GM18502 (cell line): ENCODE measurements at regions not wholly inside any gene's neighbourhood (a gene's known extent, or its start where the extent isn't known, plus 50 kb on each side); places are given as distances from the start of the nearest gene placed in this dataset.
"Not testable (repeated sequence)": the region's sequence is repeated elsewhere in the genome, so short reads cannot be mapped to it uniquely, and the experiment has no call there.

Experiments used
- ATAC-seq: cut with Tn5 transposase; IDR thresholded peaks from one replicate; pipeline ENCODE4 v1.9.1; 2021; ENCODE audit warnings: mild to moderate bottlenecking; ENCODE audit not compliant: unreplicated experiment, poor library complexity

DNA sequence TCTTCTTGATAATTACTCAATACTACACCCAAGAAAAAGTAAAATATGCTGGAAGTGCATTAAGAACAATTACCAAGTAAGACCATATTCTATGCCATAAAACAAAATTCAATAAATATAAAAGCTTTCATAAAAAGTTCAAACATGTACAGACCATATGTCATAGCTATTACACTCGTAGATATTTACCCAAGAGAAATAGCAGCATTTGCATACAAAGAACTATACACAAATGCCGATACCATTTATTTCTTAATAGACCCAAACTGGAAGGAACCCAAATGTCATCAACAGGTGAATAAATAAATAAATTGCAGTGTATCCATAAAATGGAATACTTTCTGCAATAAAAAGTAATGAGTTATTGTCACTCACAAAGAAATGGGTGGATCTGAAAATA, 78.3 kb upstream of the SLC16A7 start:
- no peak for ATAC-seq

DNA sequence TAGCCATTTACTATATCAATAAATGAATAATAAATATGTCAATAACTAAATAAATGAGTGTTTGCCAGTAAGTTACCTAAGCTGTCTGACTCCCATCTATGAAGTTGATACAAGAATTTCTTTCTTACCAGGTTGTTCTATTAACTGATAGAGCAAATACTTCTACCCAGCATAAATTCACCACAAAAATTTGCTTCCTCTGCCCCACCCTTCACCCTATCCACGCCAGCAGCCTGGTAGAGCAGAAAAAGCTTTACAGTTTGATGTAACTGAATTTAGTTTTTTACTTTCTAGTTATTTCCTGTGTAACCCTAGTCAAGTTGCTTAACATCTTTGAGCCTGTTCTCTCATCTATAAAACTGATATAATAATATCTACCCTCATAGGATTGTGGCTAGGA, 94.9 kb upstream of the SLC16A7 start:
- ATAC-seq: no peak

DNA sequence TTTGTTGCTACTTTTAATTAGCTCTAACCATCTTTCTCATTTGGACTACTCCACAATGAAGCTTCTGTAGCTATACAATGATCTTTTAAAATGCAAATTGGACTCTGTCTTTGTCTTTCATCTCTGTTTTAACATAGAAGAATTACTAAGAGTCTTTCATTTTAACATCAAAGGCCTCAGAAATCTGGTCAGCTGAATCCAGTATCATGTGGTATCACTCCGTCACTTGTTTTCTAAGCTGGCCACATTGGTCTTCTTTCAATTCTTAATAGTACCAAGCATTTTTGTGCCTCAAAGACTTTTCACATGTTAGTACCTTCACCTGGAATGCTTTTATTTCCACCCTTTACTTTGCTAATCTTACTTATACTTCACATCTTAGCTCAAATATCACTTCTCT, 95.5 kb upstream of the SLC16A7 start:
- ATAC-seq: no peak

DNA sequence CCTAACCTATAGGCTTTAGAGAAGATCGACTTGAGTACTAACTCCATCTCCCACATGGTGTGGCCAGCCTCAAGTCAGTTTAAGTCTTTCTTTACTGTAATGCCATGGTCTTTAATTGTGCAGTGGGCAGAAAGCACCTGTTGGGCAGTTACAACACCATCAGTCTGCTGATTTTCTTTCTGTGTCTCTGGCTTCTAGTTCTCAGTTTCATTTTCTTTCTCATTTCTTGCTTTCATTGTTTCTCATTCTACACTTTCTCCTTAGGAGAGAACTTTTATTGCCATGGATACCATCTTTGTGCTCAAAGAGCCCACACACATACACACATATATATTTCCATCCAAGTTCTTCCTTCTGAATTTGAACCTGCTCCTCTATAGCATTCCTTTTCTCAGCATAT, 96.1 kb upstream of the SLC16A7 start:
- peak; percentile 91 for ATAC-seq

DNA sequence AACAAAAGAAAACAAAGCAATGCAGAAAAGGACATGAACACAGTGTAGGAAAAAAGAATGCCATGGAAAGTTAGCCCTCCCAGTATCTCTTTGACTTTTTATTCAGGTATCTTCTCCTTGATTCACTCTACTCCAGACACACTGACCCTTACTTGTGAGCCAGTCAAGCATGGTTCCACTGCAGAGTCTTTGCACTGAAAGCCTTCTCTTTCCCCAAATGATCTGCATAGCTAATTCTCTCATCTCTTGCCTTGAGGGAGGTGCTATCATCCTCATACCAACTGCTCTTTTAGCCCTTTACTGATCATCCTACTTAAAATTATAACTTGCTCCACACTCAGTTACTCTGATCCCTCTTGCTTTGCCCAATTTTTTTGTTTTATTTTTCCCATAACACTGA, 101.2 kb upstream of the SLC16A7 start:
- ATAC-seq: peak; percentile 66

DNA sequence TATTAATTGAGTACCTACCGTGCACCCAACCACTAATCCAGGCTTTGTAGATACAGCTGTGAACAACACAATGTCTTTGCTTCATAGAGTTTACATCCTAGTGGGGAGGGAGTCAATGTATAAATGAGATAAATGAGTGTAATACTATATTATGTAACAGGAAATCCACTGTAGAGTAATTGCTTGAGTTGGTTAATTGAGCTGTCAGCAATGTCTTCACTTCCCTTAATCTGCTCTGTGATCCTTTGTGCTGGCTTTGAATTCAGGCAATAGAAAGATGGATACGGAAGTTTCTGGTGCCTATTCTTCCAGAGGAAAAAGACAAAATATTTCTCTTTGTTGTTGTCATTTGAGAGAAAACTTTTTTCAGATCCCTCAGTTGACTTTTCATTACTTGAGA, 104.0 kb upstream of the SLC16A7 start:
- ATAC-seq: no peak

DNA sequence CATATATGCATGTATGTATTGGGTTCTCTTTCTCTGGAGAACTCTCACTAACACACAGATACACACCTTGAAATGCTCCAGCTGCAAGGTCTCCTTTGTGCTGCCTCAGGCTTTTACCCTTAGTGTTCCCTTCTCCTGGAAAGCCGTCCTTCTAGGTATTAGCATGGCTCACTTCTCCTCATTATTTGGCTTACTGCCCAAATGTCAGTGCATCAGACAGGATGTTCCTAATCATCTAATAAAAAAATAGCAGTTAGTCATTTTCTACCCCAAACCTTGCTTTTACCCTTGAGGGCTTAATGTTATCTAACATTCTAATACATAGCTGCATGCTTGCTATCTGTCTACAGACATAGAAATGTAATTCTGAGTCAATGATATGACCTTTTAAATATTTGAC, 109.0 kb upstream of the SLC16A7 start:
- ATAC-seq: no peak

GRCh38 chr12:59484575-59484974, 111.3 kb upstream of the SLC16A7 start:
- peak; percentile 96 for ATAC-seq

DNA sequence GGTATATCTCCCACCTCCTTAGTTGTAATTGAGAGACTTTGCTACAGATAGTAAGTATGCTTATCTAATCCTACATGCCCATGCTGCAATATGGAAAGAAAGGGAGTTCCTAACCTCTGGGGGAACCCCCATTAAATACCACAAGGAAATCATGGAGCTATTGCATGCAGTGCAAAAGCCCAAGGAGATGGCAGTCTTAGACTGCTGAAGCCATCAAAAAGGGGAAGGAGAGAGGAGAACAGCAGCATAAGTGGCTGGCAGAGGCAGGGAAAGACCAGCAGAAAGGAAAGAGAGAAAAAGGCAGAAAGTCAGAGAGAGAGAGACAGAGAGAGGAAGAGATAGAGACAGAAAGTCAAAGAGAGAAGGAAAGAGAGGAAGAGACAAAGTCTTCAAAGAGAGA, 121.6 kb upstream of the SLC16A7 start:
- ATAC-seq: not testable (repeated sequence)

DNA sequence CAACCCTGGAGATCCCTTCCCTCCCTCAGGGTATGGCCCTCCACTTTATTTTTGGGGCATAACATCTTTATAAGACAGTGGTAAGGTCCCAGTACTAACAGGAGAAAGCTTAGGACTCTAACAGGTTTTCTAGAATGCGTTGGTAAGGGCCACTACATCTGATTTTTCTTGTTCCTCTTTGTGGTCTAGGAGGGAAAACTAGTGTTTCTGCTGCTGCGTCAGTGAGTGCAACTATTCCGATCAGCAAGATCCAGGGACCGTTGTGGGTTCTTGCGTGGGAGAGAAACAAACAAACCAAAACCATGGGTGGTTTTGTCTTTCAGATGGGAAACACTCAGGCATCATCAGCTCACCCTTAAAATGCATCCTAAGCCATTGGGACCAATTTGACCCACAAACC, 123.6 kb upstream of the SLC16A7 start:
- ATAC-seq: peak; percentile 83

- no peak for ATAC-seq
Measured at GRCh38 chr12:59459966-59460660, 135.7 kb upstream of the SLC16A7 start.

DNA sequence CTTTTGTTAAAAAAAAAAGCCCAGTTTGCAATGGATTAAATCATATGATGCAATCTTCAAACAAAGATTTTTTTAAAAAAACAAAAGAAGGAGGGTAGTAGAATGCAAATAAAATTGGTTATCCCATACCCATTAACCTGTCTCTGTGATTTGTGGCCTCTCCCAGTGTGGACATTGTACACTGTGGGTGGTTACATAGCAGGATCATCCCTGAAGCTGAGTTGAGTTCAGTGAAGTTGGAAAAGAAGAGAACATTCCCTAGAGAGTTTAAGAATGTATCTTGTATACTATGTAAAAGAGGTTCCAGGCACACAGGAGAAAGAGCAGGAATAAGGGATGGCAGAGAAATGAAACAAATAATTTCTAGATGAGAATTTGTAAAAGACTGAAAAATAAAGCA, 142.4 kb upstream of the SLC16A7 start:
- no peak for ATAC-seq

DNA sequence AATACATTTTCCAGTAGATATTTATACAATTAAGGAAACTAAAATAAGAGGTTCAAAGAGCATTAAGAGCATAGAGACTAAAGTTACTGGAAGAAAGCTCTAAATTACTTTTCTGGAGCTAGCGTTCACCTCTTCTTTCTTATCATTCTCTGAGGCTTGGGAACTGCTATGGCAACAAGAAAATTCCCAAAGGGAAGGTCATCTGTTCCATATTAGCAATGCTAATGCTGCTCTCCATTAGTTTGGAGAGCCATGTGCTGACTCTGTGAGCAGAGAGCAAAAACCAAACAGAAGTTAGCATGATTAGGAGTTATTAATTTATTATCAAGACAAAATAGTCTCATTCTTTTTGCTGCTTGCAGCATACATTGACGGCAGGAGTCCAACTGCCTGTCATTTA, 143.1 kb upstream of the SLC16A7 start:
- no peak for ATAC-seq

DNA sequence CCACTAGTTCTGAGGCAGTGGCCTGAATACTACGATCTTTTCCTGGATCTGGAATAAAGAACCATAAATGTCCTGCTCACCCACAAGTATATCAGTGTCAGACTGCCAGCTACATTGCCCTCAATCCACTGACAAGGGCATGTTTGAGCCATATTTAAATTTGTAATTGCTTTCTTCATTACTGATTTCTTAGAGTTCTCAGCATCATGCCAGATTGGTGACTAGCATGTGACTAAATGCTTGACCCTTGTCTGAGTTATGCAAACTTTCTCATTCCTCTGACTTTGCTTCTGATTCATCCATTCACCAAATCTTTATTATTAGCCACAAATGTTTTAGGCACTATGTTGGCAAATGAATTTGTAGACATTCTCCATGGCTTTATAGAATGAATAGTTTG, 143.6 kb upstream of the SLC16A7 start:
- ATAC-seq: no peak

- ATAC-seq: no peak
Measured at GRCh38 chr12:59446116-59446515, 149.7 kb upstream of the SLC16A7 start.

- ATAC-seq: no peak
Measured at GRCh38 chr12:59444932-59445331, 150.9 kb upstream of the SLC16A7 start.

- ATAC-seq: no peak
Measured at GRCh38 chr12:59432057-59432456, 163.8 kb upstream of the SLC16A7 start.

- ATAC-seq: no peak
Measured at GRCh38 chr12:59431266-59431665, 164.6 kb upstream of the SLC16A7 start.

DNA sequence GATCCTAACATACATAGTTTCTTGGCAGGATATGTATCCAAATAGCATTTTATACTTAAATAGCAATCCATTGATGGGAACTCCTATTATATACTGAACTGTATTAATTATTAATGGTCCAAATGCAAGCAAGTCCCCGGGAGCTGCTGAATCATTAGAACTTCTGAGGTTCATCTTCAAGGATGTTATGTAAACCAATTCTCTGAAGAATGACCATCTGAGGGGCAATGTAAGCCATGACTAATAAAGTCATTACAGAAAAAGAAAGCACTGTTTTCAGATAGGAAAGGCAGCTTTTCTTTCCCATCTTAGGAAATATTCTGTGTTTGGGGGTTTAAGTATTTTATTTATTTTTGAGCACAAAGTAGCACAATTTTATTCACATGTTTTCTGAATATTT, 166.1 kb upstream of the SLC16A7 start:
- no peak for ATAC-seq

DNA sequence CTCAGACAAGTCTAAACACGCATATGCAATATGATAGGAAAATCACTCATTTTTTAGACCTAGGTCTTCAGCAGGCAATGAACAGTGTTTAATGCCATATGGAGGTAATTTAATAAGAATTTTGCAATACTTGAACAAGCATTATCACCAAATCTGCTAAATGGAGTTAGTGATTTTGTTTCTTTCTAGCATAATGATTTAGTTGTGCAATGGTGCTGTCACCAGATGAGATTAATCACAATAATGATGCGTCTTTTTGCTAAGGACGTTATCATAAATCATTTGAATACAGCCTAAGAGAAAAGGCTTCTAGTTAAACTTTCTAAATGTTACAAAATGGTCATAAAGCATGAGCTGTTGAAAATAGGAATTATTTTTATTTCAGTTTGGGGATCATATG, 170.0 kb upstream of the SLC16A7 start:
- ATAC-seq: no peak

DNA sequence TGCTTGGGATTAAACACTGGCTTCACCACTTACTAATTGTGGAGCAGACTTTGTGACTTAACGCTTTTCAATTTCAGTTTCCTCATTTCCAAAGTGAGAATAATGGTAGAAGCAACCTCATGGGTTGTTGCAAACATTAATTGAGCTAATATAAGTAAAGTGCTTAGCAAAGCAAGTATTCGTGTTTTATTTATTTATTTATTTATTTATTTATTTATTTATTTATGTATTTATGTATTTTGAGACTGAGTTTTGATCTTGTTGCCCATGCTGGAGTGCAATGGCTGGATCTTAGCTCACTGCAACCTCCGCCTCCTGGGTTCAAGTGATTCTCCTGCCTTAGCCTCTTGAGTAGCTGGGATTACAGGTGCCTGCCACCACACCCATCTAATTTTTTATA, 171.2 kb upstream of the SLC16A7 start:
- ATAC-seq: not testable (repeated sequence)

DNA sequence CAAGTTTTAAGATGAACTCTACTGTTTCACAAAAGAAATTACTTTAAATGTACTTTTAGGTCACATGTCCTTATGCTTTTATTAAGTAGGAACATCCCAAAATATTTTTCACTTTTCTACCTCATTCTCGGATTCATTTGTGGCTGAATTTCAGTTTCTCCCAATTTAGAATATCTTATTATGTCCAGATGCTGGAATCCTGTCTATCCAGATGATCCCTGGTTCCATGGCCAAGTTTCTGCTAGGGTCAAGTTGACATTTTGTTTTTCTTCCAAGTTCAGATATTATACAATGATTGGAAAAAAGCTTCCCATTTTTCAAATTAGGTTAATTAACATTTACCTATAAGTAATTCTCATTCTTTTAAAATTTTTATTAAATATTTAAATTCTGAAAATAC, 181.8 kb upstream of the SLC16A7 start:
- ATAC-seq: no peak

GRCh38 chr12:59408431-59408830, 187.4 kb upstream of the SLC16A7 start:
- ATAC-seq: no peak
